Spleen (tissue), 11 donors: ENCODE measurements at regions not wholly inside any gene's neighbourhood (a gene's known extent, or its start where the extent isn't known, plus 50 kb on each side); places are given as distances from the start of the nearest gene placed in this dataset.

Experiments
- DNase-seq: peaks from one replicate; pipeline ENCODE4 v3.0.0-alpha.2; 2020
- H3K27ac ChIP-seq, 8 donors: fragments of 200-600 bp; sonication (generic) in 7 of 8; 1 replicate in 4 of 8; 2 replicates in 4 of 8; pipeline versions ENCODE4 v1.5.0 to v1.8.0; 2016 to 2021; ENCODE audit warnings: inconsistent platforms in 4 of 8, mild to moderate bottlenecking in 4 of 8, moderate library complexity in 1 of 8
- H3K27me3 ChIP-seq, 7 donors: fragments of 200-600 bp; sonication (generic) in 6 of 7; replicated peaks in 1 of 7; 1 replicate in 4 of 7; 2 replicates in 3 of 7; pipeline versions ENCODE4 v1.5.0 to v1.8.0; 2016 to 2021; ENCODE audit warnings: inconsistent platforms in 3 of 7, mild to moderate bottlenecking in 1 of 7
- H3K36me3 ChIP-seq, 6 donors: fragments of 200-600 bp; sonication (generic) in 5 of 6; 1 replicate in 4 of 6; 2 replicates in 2 of 6; pipeline versions ENCODE4 v1.5.0 to v1.8.0; 2016 to 2021; ENCODE audit warnings: inconsistent platforms in 2 of 6
- H3K4me1 ChIP-seq, 6 donors: fragments of 200-600 bp; sonication (generic) in 5 of 6; 1 replicate in 3 of 6; 2 replicates in 3 of 6; pipeline versions ENCODE4 v1.5.0 to v1.8.0; 2016 to 2021; ENCODE audit warnings: inconsistent platforms in 3 of 6
- H3K4me3 ChIP-seq, 8 donors: fragments of 200-600 bp; sonication (generic) in 7 of 8; 1 replicate in 4 of 8; 2 replicates in 4 of 8; pipeline versions ENCODE4 v1.5.0 to v1.8.0; 2016 to 2021; ENCODE audit warnings: inconsistent platforms in 4 of 8, mild to moderate bottlenecking in 4 of 8, moderate library complexity in 2 of 8
- H3K9me3 ChIP-seq, 8 donors: fragments of 200-600 bp; sonication (generic) in 7 of 8; 1 replicate in 4 of 8; 2 replicates in 4 of 8; pipeline versions ENCODE4 v1.5.0 to v1.8.0; 2016 to 2021; ENCODE audit warnings: inconsistent platforms in 4 of 8
- POLR2A ChIP-seq, 3 donors: fragments of 450-650 bp; IDR thresholded peaks; one replicate each; pipeline ENCODE4 v1.5.1; 2017; ENCODE audit warnings: antibody characterized with exemption in 3 of 3, mild to moderate bottlenecking in 1 of 3
- POLR2AphosphoS5 ChIP-seq, 3 donors: sonication (generic); formaldehyde crosslinking; IDR thresholded peaks; one replicate each; pipeline ENCODE4 v1.5.1; 2017; ENCODE audit warnings: antibody characterized with exemption in 3 of 3
- WGBS, 5 donors: extraction: QIAGEN DNeasy Blood & Tissue Kit in 3 of 5; methylation state at CpG; one replicate each; pipeline versions ENCODE4 v1.1.5 to v1.1.7; 2013 to 2018; 5-methylcytosine and 5-hydroxymethylcytosine counted together
- intact Hi-C: fragments of 100-400 bp; cut with DNase I; formaldehyde crosslinking; loops from one replicate; pipeline ENCODE4 v1.15.0; 2023; ENCODE audit warnings: low total_unique reads
- TF ChIP-seq, protein P1 (sequence below), 11 experiments: fragments of 200-600 bp in 7 of 11; fragments of 450-650 bp in 4 of 11; sonication (generic) in 4 of 11; IDR thresholded peaks in 8 of 11; conservative IDR thresholded peaks in 3 of 11; 1 replicate in 7 of 11; 2 replicates in 4 of 11; pipeline versions ENCODE4 v1.4.0 to v1.8.0; 2016 to 2021; ENCODE audit warnings: antibody characterized with exemption in 11 of 11, inconsistent platforms in 4 of 11, mild to moderate bottlenecking in 1 of 11
- donor health status: healthy with polysubstance abuse.
- donor health status: DM: no; HTN: no; CAD: no; lungs with moderate emphysema.
- donor health status: DM: no; HTN: no; CAD: no.
- donor health status: Bipolar disorder and iron deficiency.
- donor health status: healthy.
- donor health status: DM: no; HTN: no; CAD: no.
- donor health status: DM: yes; HTN: yes; CAD: no.

- DNase-seq: no peak
- no peak overlapping the region for H3K27ac ChIP-seq
- WGBS, 5 donors: 45 to 49% (median 47%) methylated on average over 2 of the region's 2 CpGs
- H3K27me3 ChIP-seq: no peaks in the 10 kb centered on the region
- intact Hi-C loops: no loop called here
- TF ChIP-seq, protein P1, sequence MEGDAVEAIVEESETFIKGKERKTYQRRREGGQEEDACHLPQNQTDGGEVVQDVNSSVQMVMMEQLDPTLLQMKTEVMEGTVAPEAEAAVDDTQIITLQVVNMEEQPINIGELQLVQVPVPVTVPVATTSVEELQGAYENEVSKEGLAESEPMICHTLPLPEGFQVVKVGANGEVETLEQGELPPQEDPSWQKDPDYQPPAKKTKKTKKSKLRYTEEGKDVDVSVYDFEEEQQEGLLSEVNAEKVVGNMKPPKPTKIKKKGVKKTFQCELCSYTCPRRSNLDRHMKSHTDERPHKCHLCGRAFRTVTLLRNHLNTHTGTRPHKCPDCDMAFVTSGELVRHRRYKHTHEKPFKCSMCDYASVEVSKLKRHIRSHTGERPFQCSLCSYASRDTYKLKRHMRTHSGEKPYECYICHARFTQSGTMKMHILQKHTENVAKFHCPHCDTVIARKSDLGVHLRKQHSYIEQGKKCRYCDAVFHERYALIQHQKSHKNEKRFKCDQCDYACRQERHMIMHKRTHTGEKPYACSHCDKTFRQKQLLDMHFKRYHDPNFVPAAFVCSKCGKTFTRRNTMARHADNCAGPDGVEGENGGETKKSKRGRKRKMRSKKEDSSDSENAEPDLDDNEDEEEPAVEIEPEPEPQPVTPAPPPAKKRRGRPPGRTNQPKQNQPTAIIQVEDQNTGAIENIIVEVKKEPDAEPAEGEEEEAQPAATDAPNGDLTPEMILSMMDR (IDR thresholded peaks at IDR 0.05 in 8 of 11, conservative IDR thresholded peaks at IDR 0.05 in 3 of 11): no peak
- no peak for TF ChIP-seq POLR2A (IDR thresholded peaks at IDR 0.05)
- TF ChIP-seq POLR2AphosphoS5 (IDR thresholded peaks at IDR 0.05): no peak
- H3K4me1 ChIP-seq: no peaks in the 10 kb centered on the region
- H3K9me3 ChIP-seq: peaks cover 0 to 13% (median 3%) of the 10 kb centered on the region in 8 donors
- no peak overlapping the region for H3K4me3 ChIP-seq
- no peaks in the 10 kb centered on the region for H3K36me3 ChIP-seq
Observed at GRCh38 chr11:103731670-103732069, 304.8 kb upstream of the DDI1 start.

DNA sequence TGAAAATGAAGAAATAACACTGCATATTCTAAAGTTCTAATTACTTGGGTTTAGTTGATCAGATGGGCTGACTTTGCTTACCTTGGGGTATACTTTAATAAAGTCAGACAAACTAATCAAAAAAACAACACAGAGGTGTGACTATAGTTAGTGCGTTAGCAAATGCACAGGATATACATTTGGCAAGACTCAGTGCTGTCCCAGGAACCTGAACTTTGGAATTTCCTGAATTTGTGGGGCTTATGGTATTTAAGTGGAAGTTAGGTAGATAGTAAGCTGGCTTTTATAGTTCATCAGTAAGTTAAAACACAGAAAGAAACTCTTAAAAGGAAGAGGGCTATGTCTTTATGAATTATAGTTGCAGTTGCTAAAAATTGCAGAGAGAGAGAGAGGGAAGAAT, 302.6 kb upstream of the DDI1 start:
- no peak for DNase-seq
- no peak overlapping the region for H3K4me3 ChIP-seq
- H3K9me3 ChIP-seq: no peaks in the 10 kb centered on the region
- no peaks in the 10 kb centered on the region for H3K4me1 ChIP-seq
- H3K27ac ChIP-seq: no peak overlapping the region
- TF ChIP-seq, protein P1 (IDR thresholded peaks at IDR 0.05 in 8 of 11, conservative IDR thresholded peaks at IDR 0.05 in 3 of 11): no peak
- intact Hi-C loops: no loop called here
- no peaks in the 10 kb centered on the region for H3K27me3 ChIP-seq
- 79 to 85% (median 84%) methylated on average over 1 of the region's 1 CpG for WGBS, 5 donors
- H3K36me3 ChIP-seq: no peaks in the 10 kb centered on the region

DNA sequence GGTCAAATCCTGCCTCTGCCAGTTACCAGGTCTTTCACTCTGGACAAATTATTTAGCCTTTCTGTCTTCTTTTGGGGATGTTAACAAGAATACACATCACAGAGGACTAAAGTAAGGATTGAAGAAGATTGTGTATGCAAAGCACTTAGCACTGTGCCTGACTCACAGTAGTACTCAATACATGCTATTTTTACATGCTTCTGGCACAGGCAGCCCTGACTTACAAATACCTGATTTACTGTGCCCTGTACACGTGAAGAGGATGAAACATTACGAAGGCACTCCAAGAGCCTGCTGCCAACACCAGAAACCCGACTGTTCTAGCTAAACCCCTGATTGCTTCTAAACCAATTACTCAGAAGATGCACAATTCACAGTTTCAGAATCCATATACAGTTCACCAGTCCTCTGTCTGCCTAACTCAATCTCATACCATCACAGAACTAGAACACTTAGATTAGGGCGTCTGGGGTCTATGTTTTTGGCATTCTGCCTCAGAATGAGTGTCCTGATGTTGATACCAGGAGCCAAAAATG, 300.9 kb upstream of the DDI1 start:
- DNase-seq: no peak
- H3K27ac ChIP-seq: no peak overlapping the region

GRCh38 chr11:103736315-103737036, 300.0 kb upstream of the DDI1 start:
- Histone ChIP-seq H3K4me1 (no peaks in the 10 kb centered on the region), H3K27me3 (no peaks in the 10 kb centered on the region), H3K4me3 (no peak overlapping the region), H3K36me3 (no peaks in the 10 kb centered on the region), H3K27ac (no peak overlapping the region), H3K9me3 (no peaks in the 10 kb centered on the region)
- no peak for DNase-seq
- WGBS, 5 donors: 83 to 89% (median 87%) methylated on average over 4 of the region's 4 CpGs
- intact Hi-C loops: no loop called here
- TF ChIP-seq POLR2AphosphoS5 (IDR thresholded peaks at IDR 0.05) (no peak), POLR2A (IDR thresholded peaks at IDR 0.05) (no peak)
- TF ChIP-seq, protein P1 (IDR thresholded peaks at IDR 0.05 in 8 of 11, conservative IDR thresholded peaks at IDR 0.05 in 3 of 11): no peak

More for the DNA sequence above, 300.9 kb upstream of the DDI1 start:
- 46 to 82% (median 62%) methylated on average over 4 of the region's 4 CpGs for WGBS, 5 donors
- Histone ChIP-seq H3K4me3 (no peak overlapping the region), H3K4me1 (no peaks in the 10 kb centered on the region), H3K9me3 (no peaks in the 10 kb centered on the region), H3K27me3 (no peaks in the 10 kb centered on the region), H3K36me3 (no peaks in the 10 kb centered on the region)
- intact Hi-C loops: no loop called here
- TF ChIP-seq POLR2AphosphoS5 (IDR thresholded peaks at IDR 0.05) (no peak), POLR2A (IDR thresholded peaks at IDR 0.05) (no peak)
- TF ChIP-seq, protein P1 (IDR thresholded peaks at IDR 0.05 in 8 of 11, conservative IDR thresholded peaks at IDR 0.05 in 3 of 11): no peak
